ENCODE measurements at regions not wholly inside any gene's neighbourhood (a gene's known extent, or its start where the extent isn't known, plus 50 kb on each side); places are given as distances from the start of the nearest gene placed in this dataset.
"Not testable (repeated sequence)": the region's sequence is repeated elsewhere in the genome, so short reads cannot be mapped to it uniquely, and the experiment has no call there.

DNA sequence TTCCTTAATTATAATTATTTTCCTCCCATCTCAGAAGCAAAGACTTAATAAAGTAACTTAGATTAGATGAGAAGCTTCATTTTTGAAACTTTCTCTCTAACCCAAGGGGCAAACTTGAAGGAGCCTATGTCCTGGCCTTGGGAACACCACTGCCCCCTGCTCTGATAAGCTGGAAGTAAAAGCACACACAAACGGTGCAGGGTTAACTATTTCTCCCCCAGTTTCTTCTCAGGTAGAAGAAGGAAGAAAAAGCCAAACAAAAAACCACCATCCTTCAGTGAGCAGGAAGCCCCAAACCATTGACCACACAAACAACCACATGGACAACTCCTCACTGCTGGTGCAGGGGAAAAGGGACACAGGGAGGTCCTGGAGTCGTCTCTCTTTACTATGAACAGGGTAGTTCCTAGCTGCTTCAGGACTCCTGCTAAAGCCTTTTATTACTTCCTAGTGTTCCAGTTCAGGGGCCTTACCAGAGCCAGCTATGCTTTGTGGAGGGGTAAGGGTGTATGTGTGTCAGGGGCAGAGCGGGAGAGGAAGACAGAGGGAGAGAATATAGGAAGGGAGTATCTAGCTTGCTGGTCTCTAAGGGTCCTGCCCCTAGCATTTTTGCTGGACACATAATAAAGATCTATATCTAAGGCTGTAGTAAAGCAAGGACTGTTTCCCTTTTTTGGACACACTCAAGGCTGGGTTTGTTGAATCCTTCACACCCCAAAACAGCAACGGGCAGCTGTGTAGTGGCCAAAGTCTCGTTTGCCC, 94.0 kb upstream of the UMPS start:
- no peak for DNase-seq (ENCODE audit: low read depth)

DNA sequence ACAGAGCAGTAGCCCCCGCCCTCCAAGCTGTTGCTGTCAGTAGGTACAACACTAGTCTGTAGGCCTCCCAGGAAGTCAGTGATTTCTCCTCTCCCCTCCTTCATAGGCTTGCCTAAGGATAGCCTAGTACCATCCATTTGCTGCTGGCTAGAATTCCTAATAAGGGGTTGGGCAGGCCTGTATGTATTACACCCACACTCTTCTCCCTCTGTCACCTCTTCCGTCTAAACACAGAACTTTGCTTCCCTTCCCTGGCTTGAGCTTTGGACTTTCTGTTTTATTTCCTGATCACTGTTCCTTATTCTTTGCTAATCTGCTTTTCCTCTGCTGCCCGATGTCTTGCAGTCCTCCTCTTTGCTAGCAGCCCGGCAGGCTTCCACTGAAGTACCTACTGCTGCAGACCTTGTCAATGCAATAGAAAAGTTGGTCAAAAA, 93.4 kb upstream of the UMPS start:
- DNase-seq (ENCODE audit: low read depth), result no peak

DNA sequence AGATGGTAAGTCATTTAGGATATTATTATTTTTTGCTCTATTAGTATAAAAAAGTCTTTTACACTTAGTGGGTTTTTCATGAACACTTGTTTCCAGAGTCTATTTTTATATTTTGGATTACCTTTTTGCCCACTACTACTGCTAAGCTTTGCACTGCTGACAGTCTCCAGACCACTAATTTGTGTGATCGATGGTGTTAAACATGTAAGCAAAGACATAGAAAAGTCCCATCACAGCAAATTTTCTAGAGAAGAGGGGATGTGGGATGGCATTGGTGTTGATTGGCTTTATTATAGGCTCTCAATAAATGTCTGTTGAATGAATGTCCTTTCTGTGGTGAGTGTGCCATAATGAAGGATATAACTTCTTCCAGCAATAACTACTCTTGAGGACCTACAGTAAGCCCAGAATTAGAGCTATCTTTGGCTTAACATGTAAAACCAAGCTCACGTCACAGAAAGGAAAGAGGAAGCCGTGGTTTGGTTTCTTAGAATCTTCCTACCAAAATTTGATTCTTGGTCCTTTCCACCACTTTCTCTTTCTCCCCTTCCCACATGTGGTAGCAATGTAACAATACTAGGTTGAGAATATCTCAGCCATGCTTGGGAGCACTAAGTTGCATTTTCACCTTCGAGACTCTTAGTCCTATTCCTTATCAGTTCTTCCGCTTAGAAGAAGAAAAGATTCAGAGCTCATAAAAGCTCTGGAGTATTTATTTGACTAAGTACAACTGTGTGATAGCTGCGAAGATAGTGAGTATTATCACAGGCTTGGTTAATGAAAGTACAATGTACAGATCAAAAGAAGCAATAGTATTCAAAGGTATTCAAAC, 90.6 kb upstream of the UMPS start:
- DNase-seq (ENCODE audit: low read depth), result no peak

DNA sequence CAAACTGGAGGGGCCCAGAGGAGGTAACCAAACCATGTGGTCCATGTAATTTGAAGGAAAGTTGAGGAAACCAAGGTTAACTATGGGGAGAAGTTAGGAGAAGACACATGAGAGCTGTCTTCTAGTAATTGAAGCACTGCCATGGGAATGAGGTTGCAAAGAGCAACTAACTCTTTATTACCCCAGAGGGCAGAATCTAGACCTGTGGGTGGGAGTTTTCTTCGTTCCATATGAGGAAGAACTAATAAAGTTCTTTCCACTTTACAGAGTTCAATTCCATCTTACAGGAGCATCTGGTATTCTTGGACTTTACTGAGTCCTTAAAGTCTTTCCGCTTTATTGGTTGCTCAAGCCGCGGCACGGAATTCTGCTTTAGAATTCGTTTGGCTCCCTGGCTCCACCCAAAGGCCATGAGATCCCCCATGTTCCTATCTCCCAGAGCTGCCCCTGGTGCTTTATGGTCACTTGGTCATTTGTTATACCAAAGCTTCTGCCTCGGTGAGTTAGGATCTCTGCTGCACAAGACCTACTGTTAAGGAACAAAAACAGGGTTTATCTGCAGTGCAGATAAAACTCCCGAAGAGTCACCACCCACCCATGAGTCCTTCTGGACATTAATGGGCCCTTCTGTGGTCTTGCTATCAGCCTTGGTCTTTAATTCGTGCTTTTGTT, 89.5 kb upstream of the UMPS start:
- DNase-seq (ENCODE audit: low read depth), result no peak

DNA sequence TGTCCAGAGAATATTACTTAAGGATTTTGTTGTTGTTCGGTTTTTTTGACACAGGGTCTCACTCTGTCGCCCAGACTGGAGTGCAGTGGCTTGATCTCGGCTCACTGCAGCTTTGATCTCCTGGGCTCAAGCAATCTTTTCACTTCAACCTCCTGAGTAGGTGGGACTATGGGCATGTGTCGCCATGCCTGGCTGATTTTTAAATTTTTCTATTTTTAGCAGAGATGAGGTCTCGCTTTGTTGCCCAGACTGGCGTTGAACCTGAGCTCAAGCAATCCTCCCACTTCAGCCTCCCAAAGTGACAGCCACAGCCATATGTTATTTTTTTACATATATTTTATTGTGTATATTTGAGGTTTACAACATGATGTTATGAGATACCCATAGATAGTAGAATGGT, 86.8 kb upstream of the UMPS start:
- DNase-seq (ENCODE audit: low read depth), result no peak

DNA sequence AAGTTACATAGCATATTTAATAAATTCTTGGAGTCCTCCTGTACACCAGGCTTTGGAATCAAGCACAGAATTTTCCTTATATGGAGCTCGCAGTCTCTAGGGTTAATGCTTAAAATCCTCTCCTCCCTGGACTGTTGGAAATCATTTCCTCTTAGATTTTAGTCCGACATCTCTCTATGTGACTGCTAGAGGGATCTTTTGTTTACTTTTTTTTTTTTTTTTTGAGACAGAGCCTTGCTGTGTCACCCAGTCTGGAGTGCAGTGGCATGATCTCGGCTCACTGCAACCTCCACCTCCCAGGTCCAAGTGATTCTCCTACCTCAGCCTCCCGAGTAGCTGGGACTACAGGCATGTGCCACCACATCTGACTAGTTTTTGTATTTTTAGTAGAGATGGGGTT, 84.1 kb upstream of the UMPS start:
- not testable (repeated sequence) for DNase-seq (ENCODE audit: low read depth)

DNA sequence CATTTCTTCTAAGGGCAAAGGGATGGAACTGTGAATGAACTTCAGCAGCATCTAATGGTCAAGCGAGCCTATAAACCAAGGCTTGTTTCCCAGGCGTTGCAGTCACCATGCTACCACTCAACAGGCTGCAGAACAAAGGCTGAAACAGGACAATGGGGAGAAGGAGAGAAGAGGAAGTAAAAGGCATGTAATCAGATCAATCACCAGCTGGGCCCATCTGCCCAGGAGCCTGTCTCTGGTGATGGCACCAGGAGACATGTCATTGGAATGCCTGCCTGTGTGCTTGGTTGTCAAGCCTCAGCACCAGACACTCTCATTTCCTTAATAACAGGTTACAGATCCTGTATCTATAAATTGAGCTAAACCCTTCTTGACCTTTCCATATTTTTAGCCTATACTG, 81.7 kb upstream of the UMPS start:
- DNase-seq (ENCODE audit: low read depth), result no peak

DNA sequence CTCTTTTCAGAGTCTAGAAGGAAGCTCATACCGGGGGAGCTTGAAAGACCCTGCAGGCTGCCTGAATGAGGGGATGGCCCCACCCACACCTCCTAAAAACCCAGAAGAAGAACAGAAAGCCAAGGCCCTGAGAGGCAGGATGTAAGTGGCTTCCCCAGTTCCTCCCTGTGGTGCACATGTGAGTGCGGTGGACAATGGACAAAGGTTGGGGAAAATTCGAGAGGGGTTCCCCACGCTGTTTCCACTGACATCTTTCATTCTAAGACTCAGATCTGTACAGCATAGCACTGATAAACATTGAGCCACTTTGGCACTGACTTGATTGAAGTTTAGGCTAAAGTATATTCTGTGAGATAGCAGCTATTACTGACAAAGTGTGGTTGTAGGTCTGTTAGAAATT, 79.5 kb upstream of the UMPS start:
- DNase-seq (ENCODE audit: low read depth), result no peak

DNA sequence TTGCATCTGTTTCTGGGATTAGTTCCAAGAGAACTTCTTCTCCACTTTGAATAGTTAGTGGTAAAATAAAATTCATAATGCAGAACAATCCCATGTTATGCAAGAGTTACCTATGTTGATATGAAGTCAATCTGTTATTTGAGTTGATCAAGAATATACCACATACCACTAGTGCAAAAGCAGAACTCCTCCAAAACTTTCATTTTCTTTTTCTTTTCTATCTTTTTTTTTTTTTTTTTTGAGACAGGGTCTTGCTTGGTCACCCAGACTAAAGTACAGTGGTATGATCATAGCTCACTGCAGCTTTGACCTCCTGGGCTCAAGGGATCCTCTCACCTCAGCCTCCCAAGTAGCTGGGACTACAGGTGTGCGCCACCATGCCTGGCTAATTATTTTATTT, 78.8 kb upstream of the UMPS start:
- not testable (repeated sequence) for DNase-seq (ENCODE audit: low read depth)

DNA sequence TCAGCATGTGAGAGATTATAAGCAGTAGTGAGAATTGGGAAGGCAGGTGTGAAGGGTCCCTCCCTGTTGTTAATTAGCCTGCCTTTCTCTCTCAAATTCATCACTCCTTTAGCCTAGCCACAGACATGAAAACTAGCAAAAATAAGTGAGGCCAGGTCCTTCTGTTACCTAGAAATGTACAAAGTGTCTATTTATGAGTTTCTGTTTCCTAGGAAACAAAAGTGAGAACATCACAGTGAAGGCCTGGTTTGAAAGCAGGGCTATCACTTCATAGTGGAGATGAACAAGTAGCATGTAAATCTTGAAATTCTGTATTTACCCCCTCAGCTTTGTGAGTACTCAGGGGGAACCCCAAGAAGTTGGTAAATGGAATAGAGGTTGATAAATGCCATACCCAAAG, 78.2 kb upstream of the UMPS start:
- DNase-seq (ENCODE audit: low read depth), result no peak

DNA sequence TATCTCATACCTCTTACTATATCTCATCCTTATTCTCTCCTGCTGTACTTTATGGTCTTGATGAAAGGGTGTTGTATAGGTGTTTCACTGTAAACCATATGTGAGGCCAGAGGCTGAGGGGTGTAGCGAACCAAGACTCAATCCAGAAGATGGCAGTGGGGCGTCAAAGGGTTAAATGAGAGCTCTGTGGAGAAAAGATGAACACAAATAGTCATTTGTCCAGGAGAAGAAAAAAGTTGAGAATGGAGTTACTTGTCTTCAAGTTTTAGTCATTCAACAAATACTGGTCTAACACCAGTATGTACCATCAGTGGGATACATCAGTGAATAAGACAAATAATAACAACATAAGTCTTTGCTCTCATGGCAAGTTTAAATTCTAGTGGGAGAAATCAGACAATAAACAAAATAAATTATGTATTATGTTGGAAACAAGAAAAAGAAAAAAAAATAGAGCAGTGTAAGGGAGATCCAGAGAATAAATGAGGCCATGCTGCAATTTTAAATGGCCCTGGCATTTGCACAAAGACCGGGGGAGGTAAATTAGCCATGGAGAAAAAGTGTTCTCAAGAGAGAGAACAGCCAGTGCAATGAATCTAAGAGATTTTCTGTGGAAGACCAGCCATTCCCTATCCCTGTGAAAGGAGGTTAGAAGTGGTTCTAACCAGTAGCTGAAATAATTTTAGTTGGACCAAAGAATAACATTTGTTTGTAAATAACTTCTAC, 77.0 kb upstream of the UMPS start:
- DNase-seq (ENCODE audit: low read depth), result no peak

DNA sequence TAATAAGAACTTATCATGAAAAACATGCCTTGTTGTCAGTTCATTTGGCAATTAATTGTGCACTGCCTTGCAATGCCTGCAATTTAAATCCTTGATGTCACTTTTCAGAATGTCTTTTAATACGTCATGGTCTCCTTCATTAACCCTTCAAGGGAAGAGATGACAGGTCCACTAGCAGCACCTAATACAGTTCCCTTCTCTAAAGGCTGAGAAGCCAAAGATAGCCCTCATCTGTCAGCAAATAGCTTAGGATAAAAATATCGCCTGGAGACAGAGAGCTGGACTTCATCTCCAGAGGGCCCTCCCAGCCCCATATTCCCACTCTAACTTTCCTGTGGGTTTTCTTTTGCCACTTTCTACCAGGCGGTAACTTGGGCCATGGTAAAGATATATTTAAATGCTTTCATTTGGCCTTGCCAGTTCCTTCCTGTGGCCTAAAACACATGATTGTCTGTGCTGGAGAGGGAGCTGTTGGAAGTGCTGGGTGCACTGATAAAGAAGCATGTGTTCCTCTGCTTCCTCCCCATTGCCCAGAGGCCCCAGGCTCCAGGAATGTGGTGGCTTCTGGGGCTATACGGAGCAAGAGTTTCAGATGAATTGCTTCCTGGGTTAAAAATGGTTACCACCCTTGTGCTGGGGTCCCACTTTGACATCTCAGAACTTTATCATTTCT, 76.3 kb upstream of the UMPS start:
- DNase-seq (ENCODE audit: low read depth), result no peak

DNA sequence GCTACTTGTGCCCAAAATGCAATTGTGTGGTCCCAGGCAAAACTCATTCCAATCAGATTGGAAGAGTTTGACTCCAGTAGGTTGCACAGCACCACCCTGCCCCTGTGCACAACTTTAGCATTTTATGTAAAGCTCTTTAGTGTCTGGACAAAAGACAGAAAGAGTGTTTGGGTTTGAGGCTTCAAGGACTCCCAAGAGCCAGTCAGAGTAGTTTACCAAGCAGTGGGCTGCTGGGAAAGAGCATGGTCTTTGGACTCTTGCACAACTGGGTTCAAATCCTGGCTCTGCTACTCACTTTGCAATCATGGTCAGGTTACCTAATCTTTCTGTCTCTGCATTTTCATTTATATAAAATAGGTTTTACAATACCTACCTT, 75.8 kb upstream of the UMPS start:
- no peak for DNase-seq (ENCODE audit: low read depth)

DNA sequence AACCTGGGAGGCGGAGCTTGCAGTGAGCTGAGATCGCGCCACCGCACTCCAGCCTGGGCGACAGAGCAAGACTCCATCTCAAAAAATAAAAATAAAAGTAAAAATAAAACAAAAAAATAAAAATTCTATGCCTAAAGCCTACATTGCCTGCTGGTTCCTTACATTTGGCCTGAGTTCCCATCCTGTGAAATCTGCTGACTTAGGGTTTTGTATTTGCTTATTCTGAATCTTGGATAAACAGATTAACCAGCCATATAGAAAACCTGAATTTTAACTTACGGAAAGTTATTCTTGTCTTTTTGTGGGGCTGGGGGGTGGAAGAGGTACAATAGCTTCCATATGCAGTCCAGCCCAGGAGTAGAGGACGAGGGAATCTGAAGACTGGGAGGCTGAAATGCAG, 73.7 kb upstream of the UMPS start:
- no peak for DNase-seq (ENCODE audit: low read depth)

DNA sequence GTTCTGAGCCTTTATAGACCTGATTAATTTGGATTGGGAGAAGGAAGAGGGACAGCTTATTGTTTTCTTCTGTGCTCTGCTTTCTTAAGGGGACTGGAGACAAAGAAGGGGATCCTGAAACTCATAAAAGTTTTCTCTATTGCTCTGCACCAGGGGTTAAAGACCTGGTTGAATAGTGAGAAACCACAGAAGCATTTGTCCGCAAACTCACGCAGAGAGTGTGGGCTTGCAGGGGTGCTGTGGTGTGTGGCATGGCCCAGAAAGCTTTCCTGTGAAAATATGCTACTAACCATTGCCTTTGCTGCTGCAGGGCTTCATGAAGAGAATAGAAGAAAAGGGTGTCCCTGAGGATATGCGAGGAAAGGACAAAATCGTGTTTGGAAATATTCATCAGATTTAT, 73.1 kb upstream of the UMPS start:
- DNase-seq (ENCODE audit: low read depth), result no peak

DNA sequence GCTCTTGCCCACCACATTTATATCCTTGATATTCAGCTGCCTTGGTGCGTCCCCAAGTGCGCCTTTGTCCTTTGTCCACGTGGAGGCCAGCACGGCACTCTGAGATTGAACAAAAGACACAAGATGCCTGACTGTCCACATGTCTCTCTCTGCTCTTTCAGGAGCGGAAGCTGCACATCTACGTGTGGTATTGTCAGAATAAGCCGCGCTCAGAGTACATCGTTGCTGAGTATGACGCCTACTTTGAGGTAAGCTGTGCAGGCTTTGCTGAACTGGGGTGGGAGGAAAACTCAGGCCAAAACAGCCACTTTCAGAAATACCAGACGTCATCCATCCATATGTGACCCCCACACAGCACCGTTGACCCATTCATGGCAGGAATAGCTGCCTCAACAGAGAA, 72.0 kb upstream of the UMPS start:
- no peak for DNase-seq (ENCODE audit: low read depth)

DNA sequence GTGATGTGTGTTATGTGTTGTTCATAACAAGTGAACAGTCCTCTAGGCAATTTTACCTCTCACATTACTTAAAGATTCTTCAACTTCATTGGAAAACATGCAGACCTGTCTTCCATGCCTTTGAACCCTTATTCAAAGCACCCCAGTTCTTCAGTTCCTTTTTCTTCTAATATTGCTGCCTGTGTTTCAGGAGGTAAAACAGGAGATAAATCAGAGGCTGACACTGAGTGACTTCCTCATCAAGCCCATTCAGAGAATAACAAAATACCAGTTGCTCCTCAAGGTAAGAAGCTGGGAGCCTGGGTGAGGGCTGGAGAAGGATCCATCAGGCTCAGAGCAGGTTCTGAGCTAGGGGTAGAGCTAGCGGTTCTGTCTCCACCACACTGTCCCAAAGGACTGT, 71.1 kb upstream of the UMPS start:
- DNase-seq (ENCODE audit: low read depth), result no peak

DNA sequence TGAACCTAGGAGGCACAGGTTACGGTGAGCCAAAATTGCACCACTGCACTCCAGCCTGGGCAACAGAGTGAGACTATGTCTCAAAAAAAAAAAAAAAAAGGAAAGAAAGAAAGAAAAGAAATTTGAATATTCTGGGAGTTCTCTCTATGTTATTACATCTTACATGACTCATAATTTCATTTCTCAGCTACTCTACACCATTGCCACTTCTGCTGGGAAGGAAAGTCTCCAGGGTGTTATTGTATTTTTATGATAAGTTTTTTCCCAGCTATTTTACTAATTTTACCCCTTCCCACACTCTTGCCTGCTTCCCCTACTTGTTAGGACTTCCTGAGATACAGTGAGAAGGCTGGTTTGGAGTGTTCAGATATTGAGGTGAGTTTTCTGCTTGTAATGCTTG, 69.7 kb upstream of the UMPS start:
- no peak for DNase-seq (ENCODE audit: low read depth)

DNA sequence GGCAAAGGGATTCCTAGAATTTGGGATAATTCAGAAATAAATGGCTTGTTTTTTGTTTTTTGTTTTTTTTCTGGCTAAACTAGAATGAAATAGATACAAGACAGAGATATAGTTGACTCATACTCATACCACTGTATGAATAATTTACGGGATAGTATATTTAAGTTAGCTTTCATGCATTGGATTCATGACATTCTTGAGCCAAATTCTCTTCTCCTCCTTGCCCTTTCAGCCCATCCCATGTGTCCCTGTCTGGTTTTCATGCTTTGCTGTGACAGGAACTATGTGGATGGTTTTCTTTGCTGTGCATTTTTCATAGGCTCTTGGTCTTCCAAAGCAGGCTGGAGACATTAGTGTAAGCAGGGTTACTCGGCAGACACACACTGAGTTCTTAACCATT, 66.6 kb upstream of the UMPS start:
- no peak for DNase-seq (ENCODE audit: low read depth)

DNA sequence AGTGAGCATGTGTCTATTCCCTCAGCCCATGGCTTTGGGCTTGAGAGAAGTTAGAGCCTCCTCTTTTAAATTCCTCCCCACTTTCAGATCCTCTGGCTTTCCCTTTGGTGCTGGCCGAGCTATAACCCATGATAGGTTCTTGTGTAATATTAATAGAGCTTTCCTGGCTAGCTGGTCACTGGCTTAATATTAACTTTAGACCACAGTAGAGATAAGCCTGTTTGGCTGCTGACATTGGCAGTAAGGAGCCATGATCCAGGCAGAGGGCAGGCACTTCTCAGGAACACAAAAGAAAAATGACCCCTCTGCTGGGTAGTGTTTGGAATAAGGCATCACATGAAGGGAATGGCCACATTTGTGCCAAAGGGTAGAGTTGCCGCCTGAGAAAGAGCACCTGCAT, 65.4 kb upstream of the UMPS start:
- no peak for DNase-seq (ENCODE audit: low read depth)

DNA sequence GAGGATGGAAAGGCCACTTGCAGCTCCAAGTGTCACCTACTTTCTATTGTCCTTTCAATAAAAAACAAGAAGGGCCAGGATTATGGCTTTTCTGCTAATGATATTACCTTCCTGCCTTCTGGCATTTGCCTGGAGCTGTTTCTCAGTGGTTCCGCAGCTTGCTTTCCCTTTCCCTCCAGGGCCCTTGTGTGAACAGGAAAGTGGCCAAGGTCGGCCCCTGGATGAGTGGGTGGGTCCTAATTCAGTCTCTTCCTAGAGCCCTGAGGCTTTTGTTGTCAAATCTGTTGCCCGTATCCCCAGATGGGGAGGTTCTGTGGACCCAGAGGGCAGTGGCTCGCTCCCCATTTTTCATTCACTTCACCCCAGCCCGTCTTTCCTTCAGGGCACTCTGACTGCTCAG, 64.2 kb upstream of the UMPS start:
- DNase-seq (ENCODE audit: low read depth), result no peak

DNA sequence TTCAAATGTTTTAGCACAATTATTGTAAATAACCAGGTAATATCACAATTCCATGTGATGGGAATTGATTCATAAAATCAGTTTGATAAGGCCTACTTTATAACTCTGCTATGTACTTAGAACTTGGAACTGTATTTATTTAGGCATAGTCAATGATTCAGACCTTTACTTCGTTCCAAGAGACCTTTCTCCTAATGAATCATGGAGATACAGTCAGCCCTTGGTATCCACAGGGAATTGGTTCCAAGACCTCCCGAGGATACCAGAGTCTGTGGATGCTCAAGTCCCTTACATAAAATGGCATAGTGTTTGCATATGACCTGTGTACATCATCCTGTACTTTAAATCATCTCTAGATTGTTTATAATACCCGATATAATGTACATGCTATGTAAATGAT, 60.8 kb upstream of the UMPS start:
- DNase-seq (ENCODE audit: low read depth), result no peak

Data from stimulated activated CD8-positive, alpha-beta memory T cell treated with anti-CD3 and anti-CD28 coated beads, Interleukin-7, amount 100 ng/mL, for 24 hours (primary cell).